Central memory CD8-positive, alpha-beta T cell (primary cell): ENCODE measurements at regions not wholly inside any gene's neighbourhood (a gene's known extent, or its start where the extent isn't known, plus 50 kb on each side); places are given as distances from the start of the nearest gene placed in this dataset.

Experiments
- ATAC-seq: fragments of 150-1000 bp; cut with Tn5 transposase; replicated peaks from 2 replicates; pipeline ENCODE4 v1.10.0; 2022; ENCODE audit warnings: mild to moderate bottlenecking, moderate FRiP score, moderate number of reproducible peaks; ENCODE audit not compliant: poor library complexity, severe bottlenecking; ENCODE audit errors: extremely low read depth
- DNase-seq, 2 donors: peaks; one replicate each; pipeline ENCODE4 v3.0.0; 2021; ENCODE audit warnings: low spot score in 2 of 2
- H3K27ac Mint-ChIP-seq: one replicate; pipeline ENCODE4 v1.8.0; 2022; ENCODE audit warnings: low read depth, mild to moderate bottlenecking, moderate library complexity, mixed read lengths
- H3K27me3 Mint-ChIP-seq: one replicate; pipeline ENCODE4 v1.8.0; 2022; ENCODE audit warnings: mixed read lengths
- H3K36me3 Mint-ChIP-seq: one replicate; pipeline ENCODE4 v1.8.0; 2022; ENCODE audit warnings: mild to moderate bottlenecking, moderate library complexity, mixed read lengths; ENCODE audit not compliant: insufficient read depth
- H3K4me1 Mint-ChIP-seq: one replicate; pipeline ENCODE4 v1.8.0; 2022; ENCODE audit warnings: mixed read lengths
- H3K4me3 Mint-ChIP-seq: one replicate; pipeline ENCODE4 v1.8.0; 2022; ENCODE audit warnings: mild to moderate bottlenecking, moderate library complexity, mixed read lengths
- H3K9me3 Mint-ChIP-seq: one replicate; pipeline ENCODE4 v1.8.0; 2022; ENCODE audit warnings: mixed read lengths

GRCh38 chr22:49307870-49308269 is 519.8 kb downstream of the BRD1 start:
- DNase-seq (no peak), ATAC-seq (no peak)
- Mint-ChIP-seq H3K36me3 (no peaks in the 10 kb centered on the region), H3K9me3 (no peaks in the 10 kb centered on the region), H3K4me1 (no peaks in the 10 kb centered on the region), H3K27me3 (peaks cover 76% of the 10 kb centered on the region), H3K27ac (no peak overlapping the region), H3K4me3 (no peak overlapping the region)

- ATAC-seq, result no peak
- Mint-ChIP-seq H3K27ac (no peak overlapping the region), H3K4me1 (no peaks in the 10 kb centered on the region), H3K4me3 (no peak overlapping the region), H3K27me3 (peaks cover 80% of the 10 kb centered on the region), H3K36me3 (no peaks in the 10 kb centered on the region), H3K9me3 (no peaks in the 10 kb centered on the region)
- DNase-seq, result peak in 1 of 2 donors; percentile 7
These were observed 520.2 kb downstream of the BRD1 start for GRCh38 chr22:49307481-49307830.

- ATAC-seq, result no peak
- no peak overlapping the region for H3K27ac Mint-ChIP-seq
These were observed 520.8 kb downstream of the BRD1 start for GRCh38 chr22:49306632-49307480.

GRCh38 chr22:49305966-49306631 is 521.6 kb downstream of the BRD1 start:
- H3K27ac Mint-ChIP-seq, result no peak overlapping the region
- H3K4me1 Mint-ChIP-seq, result no peaks in the 10 kb centered on the region
- no peaks in the 10 kb centered on the region for H3K36me3 Mint-ChIP-seq
- H3K27me3 Mint-ChIP-seq, result peaks cover 79% of the 10 kb centered on the region
- ATAC-seq, result no peak
- H3K9me3 Mint-ChIP-seq, result no peaks in the 10 kb centered on the region
- H3K4me3 Mint-ChIP-seq, result no peak overlapping the region
- DNase-seq, result peak in 1 of 2 donors; percentile 9

More at GRCh38 chr22:49306632-49307480, 520.8 kb downstream of the BRD1 start:
- Mint-ChIP-seq H3K27me3 (peaks cover 80% of the 10 kb centered on the region), H3K36me3 (no peaks in the 10 kb centered on the region), H3K4me3 (no peak overlapping the region), H3K9me3 (no peaks in the 10 kb centered on the region), H3K4me1 (no peaks in the 10 kb centered on the region)
- DNase-seq, result peak in 1 of 2 donors; percentile 3

GRCh38 chr22:49305214-49305965 is 522.3 kb downstream of the BRD1 start:
- Mint-ChIP-seq H3K27ac (no peak overlapping the region), H3K36me3 (no peaks in the 10 kb centered on the region), H3K4me1 (no peaks in the 10 kb centered on the region), H3K9me3 (no peaks in the 10 kb centered on the region), H3K27me3 (peaks cover 71% of the 10 kb centered on the region), H3K4me3 (no peak overlapping the region)
- ATAC-seq (no peak), DNase-seq (peak; percentile 11 to 50)

- Mint-ChIP-seq H3K27me3 (peaks cover 57% of the 10 kb centered on the region), H3K36me3 (no peaks in the 10 kb centered on the region), H3K9me3 (no peaks in the 10 kb centered on the region), H3K4me1 (no peaks in the 10 kb centered on the region), H3K27ac (no peak overlapping the region), H3K4me3 (no peak overlapping the region)
- peak; percentile 4 to 11 for DNase-seq
- no peak for ATAC-seq
These were observed 523.8 kb downstream of the BRD1 start for GRCh38 chr22:49303781-49304461.

- no peak overlapping the region for H3K27ac Mint-ChIP-seq
- H3K36me3 Mint-ChIP-seq, result no peaks in the 10 kb centered on the region
- no peaks in the 10 kb centered on the region for H3K9me3 Mint-ChIP-seq
- H3K4me3 Mint-ChIP-seq, result no peak overlapping the region
- no peak for ATAC-seq
- H3K27me3 Mint-ChIP-seq, result peaks cover 50% of the 10 kb centered on the region
- no peaks in the 10 kb centered on the region for H3K4me1 Mint-ChIP-seq
- DNase-seq, result peak; percentile 8 to 9
These were observed 524.5 kb downstream of the BRD1 start for GRCh38 chr22:49303061-49303735.

- H3K27me3 Mint-ChIP-seq, result peaks cover 43% of the 10 kb centered on the region
- ATAC-seq, result no peak
- no peaks in the 10 kb centered on the region for H3K4me1 Mint-ChIP-seq
- no peaks in the 10 kb centered on the region for H3K9me3 Mint-ChIP-seq
- DNase-seq, result peak in 1 of 2 donors; percentile 8
- H3K36me3 Mint-ChIP-seq, result no peaks in the 10 kb centered on the region
- H3K27ac Mint-ChIP-seq, result no peak overlapping the region
- no peak overlapping the region for H3K4me3 Mint-ChIP-seq
These were observed 525.1 kb downstream of the BRD1 start for GRCh38 chr22:49302530-49302929.

- no peak for ATAC-seq
- H3K9me3 Mint-ChIP-seq, result no peaks in the 10 kb centered on the region
- no peaks in the 10 kb centered on the region for H3K4me1 Mint-ChIP-seq
These were observed 525.6 kb downstream of the BRD1 start for GRCh38 chr22:49302150-49302460.

GRCh38 chr22:49301398-49302149 is 526.1 kb downstream of the BRD1 start:
- no peaks in the 10 kb centered on the region for H3K36me3 Mint-ChIP-seq
- H3K4me1 Mint-ChIP-seq, result no peaks in the 10 kb centered on the region
- no peaks in the 10 kb centered on the region for H3K9me3 Mint-ChIP-seq
- H3K27ac Mint-ChIP-seq, result no peak overlapping the region
- no peak overlapping the region for H3K4me3 Mint-ChIP-seq
- ATAC-seq (no peak), DNase-seq (peak in 1 of 2 donors; percentile 8)
- peaks cover 33% of the 10 kb centered on the region for H3K27me3 Mint-ChIP-seq

More at GRCh38 chr22:49302150-49302460, 525.6 kb downstream of the BRD1 start:
- Mint-ChIP-seq H3K4me3 (no peak overlapping the region), H3K27me3 (peaks cover 39% of the 10 kb centered on the region), H3K36me3 (no peaks in the 10 kb centered on the region), H3K27ac (no peak overlapping the region)
- peak in 1 of 2 donors; percentile 5 for DNase-seq

GRCh38 chr22:49300951-49301397 is 526.7 kb downstream of the BRD1 start:
- Mint-ChIP-seq H3K27me3 (peaks cover 29% of the 10 kb centered on the region), H3K4me3 (no peak overlapping the region), H3K27ac (no peak overlapping the region), H3K9me3 (no peaks in the 10 kb centered on the region), H3K4me1 (no peaks in the 10 kb centered on the region), H3K36me3 (no peaks in the 10 kb centered on the region)
- DNase-seq (peak; percentile 4 to 8), ATAC-seq (no peak)
